ENCODE measurements at regions not wholly inside any gene's neighbourhood (a gene's known extent, or its start where the extent isn't known, plus 50 kb on each side); places are given as distances from the start of the nearest gene placed in this dataset.

GRCh38 chr13:70856025-70856424 is 747.8 kb upstream of the KLHL1 start:
- H3K27ac ChIP-seq (ENCODE audit: low read length), result no peak overlapping the region
- H3K4me3 ChIP-seq (ENCODE audit: low read length), result no peak overlapping the region
- H3K9ac ChIP-seq (ENCODE audit: low read length), result no peak overlapping the region
- H3K27me3 ChIP-seq (ENCODE audit: low read depth, low read length), result no peaks in the 10 kb centered on the region
- H3K9me3 ChIP-seq (ENCODE audit: insufficient read depth, low read length), result no peaks in the 10 kb centered on the region
- no peaks in the 10 kb centered on the region for H3K79me2 ChIP-seq (ENCODE audit: low read length)
- H3K4me2 ChIP-seq (ENCODE audit: low read length), result no peak overlapping the region
- no peaks in the 10 kb centered on the region for H3K36me3 ChIP-seq (replicated peaks; ENCODE audit: low read depth, low read length)
- no peak for TF ChIP-seq EZH2phosphoT487 (IDR thresholded peaks at IDR 0.05; ENCODE audit: low read depth)
- TF ChIP-seq, protein P1, sequence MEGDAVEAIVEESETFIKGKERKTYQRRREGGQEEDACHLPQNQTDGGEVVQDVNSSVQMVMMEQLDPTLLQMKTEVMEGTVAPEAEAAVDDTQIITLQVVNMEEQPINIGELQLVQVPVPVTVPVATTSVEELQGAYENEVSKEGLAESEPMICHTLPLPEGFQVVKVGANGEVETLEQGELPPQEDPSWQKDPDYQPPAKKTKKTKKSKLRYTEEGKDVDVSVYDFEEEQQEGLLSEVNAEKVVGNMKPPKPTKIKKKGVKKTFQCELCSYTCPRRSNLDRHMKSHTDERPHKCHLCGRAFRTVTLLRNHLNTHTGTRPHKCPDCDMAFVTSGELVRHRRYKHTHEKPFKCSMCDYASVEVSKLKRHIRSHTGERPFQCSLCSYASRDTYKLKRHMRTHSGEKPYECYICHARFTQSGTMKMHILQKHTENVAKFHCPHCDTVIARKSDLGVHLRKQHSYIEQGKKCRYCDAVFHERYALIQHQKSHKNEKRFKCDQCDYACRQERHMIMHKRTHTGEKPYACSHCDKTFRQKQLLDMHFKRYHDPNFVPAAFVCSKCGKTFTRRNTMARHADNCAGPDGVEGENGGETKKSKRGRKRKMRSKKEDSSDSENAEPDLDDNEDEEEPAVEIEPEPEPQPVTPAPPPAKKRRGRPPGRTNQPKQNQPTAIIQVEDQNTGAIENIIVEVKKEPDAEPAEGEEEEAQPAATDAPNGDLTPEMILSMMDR (IDR thresholded peaks at IDR 0.05; ENCODE audit: low read depth, low read length), result no peak
- no peak overlapping the region for H2AFZ ChIP-seq (ENCODE audit: low read depth, low read length)
- H3K4me1 ChIP-seq (ENCODE audit: low read length), result peaks cover 3% of the 10 kb centered on the region; the same call in 1 of the 2 replicates
- H4K20me1 ChIP-seq (ENCODE audit: insufficient read depth, low read length), result no peaks in the 10 kb centered on the region

DNA sequence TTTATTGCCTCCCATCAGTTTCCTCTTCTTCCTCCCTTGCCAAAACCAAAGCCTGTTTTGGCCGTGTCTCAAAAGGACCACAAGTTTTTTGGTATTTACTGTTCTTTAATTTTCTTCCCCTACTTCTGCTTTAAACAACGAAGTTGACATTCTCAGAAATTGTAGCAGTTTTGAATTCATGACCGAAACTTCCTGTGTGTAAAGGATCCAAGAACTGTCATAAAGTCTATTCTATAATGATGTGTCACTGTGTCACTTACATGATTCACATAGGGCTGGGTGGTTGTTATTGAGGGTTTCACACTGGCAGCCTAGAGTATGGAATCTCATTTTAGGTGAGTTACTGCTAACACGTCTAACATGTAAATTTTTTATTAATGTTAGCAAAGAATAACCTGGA is 741.0 kb upstream of the KLHL1 start:
- H3K27me3 ChIP-seq (ENCODE audit: low read depth, low read length), result no peaks in the 10 kb centered on the region
- no peak for TF ChIP-seq EZH2phosphoT487 (IDR thresholded peaks at IDR 0.05; ENCODE audit: low read depth)
- TF ChIP-seq, protein P1 (IDR thresholded peaks at IDR 0.05; ENCODE audit: low read depth, low read length), result no peak
- peak overlapping the region; percentile 0; the same call in 1 of the 2 replicates for H3K27ac ChIP-seq (ENCODE audit: low read length)
- H3K9ac ChIP-seq (ENCODE audit: low read length), result no peak overlapping the region
- no peaks in the 10 kb centered on the region for H4K20me1 ChIP-seq (ENCODE audit: insufficient read depth, low read length)
- no peak overlapping the region for H2AFZ ChIP-seq (ENCODE audit: low read depth, low read length)
- H3K4me3 ChIP-seq (ENCODE audit: low read length), result no peak overlapping the region
- peak overlapping the region; percentile 24 for H3K4me2 ChIP-seq (ENCODE audit: low read length)
- H3K79me2 ChIP-seq (ENCODE audit: low read length), result no peaks in the 10 kb centered on the region
- peaks cover 19% of the 10 kb centered on the region for H3K4me1 ChIP-seq (ENCODE audit: low read length)
- no peaks in the 10 kb centered on the region for H3K9me3 ChIP-seq (ENCODE audit: insufficient read depth, low read length)
- H3K36me3 ChIP-seq (replicated peaks; ENCODE audit: low read depth, low read length), result no peaks in the 10 kb centered on the region

DNA sequence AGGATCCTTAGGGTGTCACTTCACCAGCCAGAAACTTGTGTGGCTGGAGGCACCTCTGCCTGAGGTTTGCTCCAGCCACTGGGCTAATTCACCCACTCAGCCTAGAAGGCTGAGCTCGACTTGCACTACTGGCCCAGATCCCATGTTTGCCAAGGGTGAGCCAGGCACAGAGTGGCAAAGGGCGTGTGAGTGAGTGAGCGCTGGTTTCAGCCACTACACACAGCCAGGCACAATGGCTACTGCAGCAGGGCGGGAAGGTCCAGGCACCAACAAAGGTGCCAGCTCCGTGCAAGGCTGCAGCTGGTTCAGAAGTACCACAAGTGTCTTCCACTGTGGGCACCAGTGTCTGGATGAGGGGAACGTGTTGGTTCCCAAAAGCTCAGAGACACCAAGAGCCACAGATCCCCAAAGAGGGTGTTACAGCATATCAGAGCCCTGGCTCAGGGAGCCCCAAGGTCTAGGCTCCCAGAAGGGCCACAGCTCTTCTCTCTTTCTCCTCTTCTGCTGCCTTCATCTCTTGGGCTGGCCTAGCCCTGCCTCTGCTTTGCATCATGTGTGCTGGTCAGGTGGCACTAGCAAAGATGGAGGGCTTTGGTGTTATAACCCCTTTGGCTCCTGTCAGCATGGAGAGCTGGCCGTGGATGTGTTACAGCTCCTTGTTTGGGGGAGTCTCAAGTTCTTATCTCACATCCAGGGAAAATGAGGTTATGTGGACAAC is 736.3 kb upstream of the KLHL1 start:
- no peak for TF ChIP-seq EZH2phosphoT487 (IDR thresholded peaks at IDR 0.05; ENCODE audit: low read depth)
- TF ChIP-seq, protein P1 (IDR thresholded peaks at IDR 0.05; ENCODE audit: low read depth, low read length), result no peak
- H3K79me2 ChIP-seq (ENCODE audit: low read length), result no peaks in the 10 kb centered on the region
- H3K9ac ChIP-seq (ENCODE audit: low read length), result no peak overlapping the region
- H2AFZ ChIP-seq (ENCODE audit: low read depth, low read length), result 0 out of 2 replicates have a peak overlapping the region, but pooled peaks have one; percentile 29
- H3K27me3 ChIP-seq (ENCODE audit: low read depth, low read length), result no peaks in the 10 kb centered on the region
- no peak overlapping the region for H3K4me2 ChIP-seq (ENCODE audit: low read length)
- no peaks in the 10 kb centered on the region for H3K9me3 ChIP-seq (ENCODE audit: insufficient read depth, low read length)
- H3K36me3 ChIP-seq (replicated peaks; ENCODE audit: low read depth, low read length), result no peaks in the 10 kb centered on the region
- H3K27ac ChIP-seq (ENCODE audit: low read length), result no peak overlapping the region
- peaks cover 8% of the 10 kb centered on the region for H3K4me1 ChIP-seq (ENCODE audit: low read length)
- no peak overlapping the region for H3K4me3 ChIP-seq (ENCODE audit: low read length)
- H4K20me1 ChIP-seq (ENCODE audit: insufficient read depth, low read length), result no peaks in the 10 kb centered on the region

- no peak overlapping the region for H3K9ac ChIP-seq (ENCODE audit: low read length)
- no peaks in the 10 kb centered on the region for H3K4me1 ChIP-seq (ENCODE audit: low read length)
- no peaks in the 10 kb centered on the region for H3K79me2 ChIP-seq (ENCODE audit: low read length)
- TF ChIP-seq, protein P1 (IDR thresholded peaks at IDR 0.05; ENCODE audit: low read depth, low read length), result peak; percentile 48
- no peak for TF ChIP-seq EZH2phosphoT487 (IDR thresholded peaks at IDR 0.05; ENCODE audit: low read depth)
- H3K4me3 ChIP-seq (ENCODE audit: low read length), result no peak overlapping the region
- no peak overlapping the region for H3K4me2 ChIP-seq (ENCODE audit: low read length)
- no peaks in the 10 kb centered on the region for H3K9me3 ChIP-seq (ENCODE audit: insufficient read depth, low read length)
- H3K36me3 ChIP-seq (replicated peaks; ENCODE audit: low read depth, low read length), result no peaks in the 10 kb centered on the region
- no peaks in the 10 kb centered on the region for H3K27me3 ChIP-seq (ENCODE audit: low read depth, low read length)
- H3K27ac ChIP-seq (ENCODE audit: low read length), result no peak overlapping the region
- no peaks in the 10 kb centered on the region for H4K20me1 ChIP-seq (ENCODE audit: insufficient read depth, low read length)
- H2AFZ ChIP-seq (ENCODE audit: low read depth, low read length), result no peak overlapping the region
These were observed 733.9 kb upstream of the KLHL1 start for GRCh38 chr13:70842062-70842644.

Data from OCI-LY3 (cell line).